Stimulated activated naive CD8-positive, alpha-beta T cell treated with anti-CD3 and anti-CD28 coated beads, Interleukin-15, Interleukin-2, amounts not matched to agents 100 U/mL and 50 U/mL, for 24 hours (primary cell): ENCODE measurements at regions not wholly inside any gene's neighbourhood (a gene's known extent, or its start where the extent isn't known, plus 50 kb on each side); places are given as distances from the start of the nearest gene placed in this dataset.

Source experiments
- ATAC-seq: fragments of 150-1000 bp; cut with Tn5 transposase; one replicate; pipeline ENCODE4 v1.10.0; 2021
- DNase-seq: peaks from one replicate; pipeline ENCODE4 v3.0.0; 2021

DNA sequence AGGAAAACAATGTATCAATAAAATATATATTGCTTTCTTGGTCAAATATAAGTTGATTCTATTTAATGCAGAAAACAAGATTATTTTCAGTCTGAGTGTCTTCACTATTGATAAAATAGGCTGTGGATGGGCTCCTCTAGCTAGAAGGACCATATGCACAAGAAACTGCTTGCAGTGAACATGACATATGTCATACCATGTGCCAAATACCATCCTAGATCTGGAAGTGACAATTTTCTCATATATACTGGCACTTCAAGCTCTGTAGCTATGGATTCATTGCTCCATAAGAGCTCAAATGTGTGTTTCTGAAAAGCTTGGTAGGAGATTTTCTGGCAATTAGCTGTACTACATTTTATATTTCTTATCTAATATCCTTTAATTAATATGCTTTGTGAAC lies 95.6 kb upstream of the CDH6 start:
- ATAC-seq, result no peak
- DNase-seq, result no peak

DNA sequence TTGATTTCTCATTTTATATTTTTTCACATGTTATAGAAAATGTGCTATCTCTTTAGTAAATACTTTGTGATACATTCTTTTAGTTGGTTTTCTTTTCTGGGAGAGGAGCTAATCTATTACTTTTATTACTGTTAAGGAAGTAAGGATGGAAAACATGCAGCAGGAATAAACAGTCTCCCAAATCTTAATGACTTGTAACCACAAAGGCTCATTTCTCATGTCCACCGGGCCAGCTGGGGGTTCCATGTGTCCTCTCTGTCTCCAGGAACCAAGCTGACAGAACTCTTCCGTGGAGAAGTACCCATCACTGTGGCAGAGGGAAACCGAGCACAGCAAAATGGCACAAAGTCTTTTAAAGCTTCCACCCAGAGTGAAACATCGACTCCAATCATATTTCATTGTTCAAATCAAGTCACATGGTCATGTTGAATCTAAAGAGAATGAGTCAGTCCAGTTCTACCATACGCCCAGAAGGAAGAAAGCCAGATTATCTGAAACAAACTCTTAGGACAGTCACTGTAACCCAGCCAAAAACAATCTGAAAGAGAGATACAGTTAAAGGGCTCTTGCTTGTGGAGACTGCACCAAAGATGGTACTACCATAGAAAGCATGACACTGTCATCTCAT lies 97.1 kb upstream of the CDH6 start:
- no peak for ATAC-seq
- no peak for DNase-seq

DNA sequence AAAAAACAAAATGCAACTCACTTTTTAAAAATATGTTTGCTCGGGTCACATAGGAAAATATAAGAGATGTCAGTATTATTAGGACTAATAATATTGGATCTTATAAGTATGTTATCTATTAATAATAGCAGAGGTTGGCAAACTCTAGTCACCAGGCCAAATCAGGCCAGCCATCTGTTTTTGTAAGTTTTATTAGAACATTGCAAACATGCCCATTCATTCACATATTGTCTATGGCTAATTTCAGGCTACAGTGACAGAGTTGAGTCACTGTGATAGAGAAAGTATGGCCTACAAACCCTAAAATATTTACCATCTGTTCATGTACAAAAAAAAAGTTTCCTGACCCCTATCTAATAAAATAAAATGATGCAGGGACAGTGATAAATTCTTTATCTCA lies 97.7 kb upstream of the CDH6 start:
- no peak for ATAC-seq
- no peak for DNase-seq

DNA sequence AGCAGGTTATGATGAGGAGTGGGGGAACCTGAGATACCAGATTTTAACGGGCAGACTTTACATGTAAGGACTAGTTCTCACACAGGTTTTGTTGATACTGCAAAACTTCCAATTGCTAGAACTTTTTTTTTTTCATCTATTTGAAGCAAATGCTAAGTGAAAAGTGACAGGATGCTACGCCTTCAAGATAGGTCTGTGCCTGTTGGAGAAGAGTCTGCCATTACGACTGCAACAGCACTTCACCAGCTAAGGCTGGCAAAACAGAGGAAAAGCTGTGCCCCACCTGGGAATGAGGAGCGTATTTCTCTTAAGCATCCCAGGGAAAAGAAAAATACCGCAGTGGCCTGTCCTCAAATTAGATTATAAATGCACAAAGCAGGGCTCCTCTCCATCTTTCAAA lies 102.0 kb upstream of the CDH6 start:
- DNase-seq (no peak), ATAC-seq (no peak)

DNA sequence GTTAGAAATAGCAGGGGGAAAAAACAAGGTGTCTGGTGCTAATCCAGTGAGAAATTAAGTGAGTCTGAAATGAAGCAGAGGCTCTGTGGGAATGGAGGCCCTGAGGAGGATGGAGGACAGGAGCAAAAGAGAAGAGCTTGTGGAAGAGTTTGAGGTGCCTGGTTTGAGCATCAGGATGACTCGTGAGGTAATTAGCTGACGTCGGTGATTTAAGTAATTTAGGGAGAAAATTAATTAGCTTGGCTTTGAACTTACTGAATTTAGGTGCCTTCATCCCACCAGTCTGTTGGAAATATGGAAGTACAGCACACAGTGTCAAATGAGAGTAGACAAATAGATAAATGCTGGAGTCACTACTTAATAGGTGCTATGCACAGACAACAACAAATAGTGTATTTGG lies 103.0 kb upstream of the CDH6 start:
- ATAC-seq, result no peak
- DNase-seq, result no peak

DNA sequence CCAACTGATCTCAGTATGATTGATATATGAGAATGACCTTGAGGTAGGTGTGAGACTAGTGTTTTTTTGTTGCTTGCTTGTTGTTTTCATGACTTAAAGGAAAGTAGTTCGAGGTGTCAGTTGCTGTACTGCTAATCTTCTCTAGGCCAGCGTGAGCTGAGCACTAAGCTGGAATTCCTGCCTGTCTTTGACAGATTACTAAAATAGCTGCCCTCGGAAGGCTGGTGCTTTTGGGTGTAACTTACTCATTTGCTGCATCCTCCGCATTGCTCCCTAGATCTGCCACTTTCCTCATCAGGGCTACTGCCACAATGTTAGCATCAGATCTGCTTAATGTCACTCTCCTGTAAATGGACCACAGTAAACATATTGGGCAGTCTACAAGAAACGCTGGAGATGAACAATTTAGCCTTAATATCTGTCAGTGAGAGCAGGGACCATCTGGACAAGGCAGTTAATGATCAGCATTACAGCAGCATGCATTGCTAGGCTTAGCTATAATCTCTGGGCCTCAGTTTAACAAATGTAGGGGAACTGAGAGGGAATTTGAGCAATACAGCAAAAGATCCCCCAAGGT lies 106.6 kb upstream of the CDH6 start:
- no peak for DNase-seq
- ATAC-seq, result no peak

DNA sequence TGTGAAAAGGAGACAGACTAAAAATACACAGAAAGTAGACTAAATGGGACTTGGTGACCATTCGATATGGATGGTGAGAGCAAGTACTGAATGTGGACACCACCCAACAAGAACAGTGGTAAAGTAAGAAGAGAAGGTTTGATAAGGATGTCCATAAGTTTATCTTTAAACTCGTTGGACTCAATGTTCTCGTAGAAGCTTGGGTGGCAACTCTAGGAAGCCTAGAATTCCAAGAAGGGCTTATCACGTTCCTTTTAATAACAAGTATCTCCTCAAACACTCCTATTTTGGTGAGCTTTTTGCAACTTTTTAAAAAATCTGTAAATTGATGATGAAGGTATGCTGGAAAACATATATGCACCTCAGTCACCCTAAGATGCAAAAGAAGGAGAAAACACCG lies 108.6 kb upstream of the CDH6 start:
- ATAC-seq (no peak), DNase-seq (no peak)

DNA sequence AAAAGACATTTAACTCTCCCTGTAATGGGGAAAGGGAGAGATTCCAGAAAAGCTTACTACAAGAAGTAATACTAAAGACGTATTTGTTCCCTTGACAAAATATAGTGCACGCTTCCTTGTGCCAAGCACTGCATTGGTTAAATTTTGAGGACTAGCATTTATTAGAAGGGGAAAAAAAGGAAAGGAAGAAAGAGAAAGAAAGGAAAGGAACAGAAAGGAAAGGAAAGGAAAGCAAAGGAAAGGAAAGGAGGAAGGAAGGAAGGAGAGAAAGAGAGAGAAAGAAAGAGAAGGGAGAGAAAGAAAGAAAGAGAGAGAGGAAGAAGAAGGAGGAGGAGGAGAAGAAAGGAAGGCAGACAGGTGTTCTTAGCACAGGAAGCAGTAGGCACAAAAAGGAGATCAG lies 110.1 kb upstream of the CDH6 start:
- no peak for ATAC-seq
- no peak for DNase-seq

DNA sequence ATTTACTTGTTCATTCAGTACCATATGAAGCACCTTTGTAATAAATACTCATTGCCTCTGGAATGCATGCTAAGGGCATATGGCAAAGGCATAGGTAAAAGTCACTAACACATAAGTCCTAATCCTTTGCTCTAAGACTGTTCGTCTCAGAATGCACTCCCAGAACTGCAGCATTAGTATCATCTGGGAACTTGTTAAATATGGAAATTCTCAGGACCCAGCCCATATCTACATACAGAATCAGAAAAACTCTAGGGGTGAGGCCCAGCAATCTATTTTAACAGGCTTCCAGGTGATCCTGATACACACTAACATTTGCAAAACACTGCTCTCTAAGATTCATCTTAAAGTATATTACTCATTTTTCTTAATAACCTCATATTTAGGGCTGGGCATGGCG lies 113.8 kb upstream of the CDH6 start:
- DNase-seq (no peak), ATAC-seq (no peak)

DNA sequence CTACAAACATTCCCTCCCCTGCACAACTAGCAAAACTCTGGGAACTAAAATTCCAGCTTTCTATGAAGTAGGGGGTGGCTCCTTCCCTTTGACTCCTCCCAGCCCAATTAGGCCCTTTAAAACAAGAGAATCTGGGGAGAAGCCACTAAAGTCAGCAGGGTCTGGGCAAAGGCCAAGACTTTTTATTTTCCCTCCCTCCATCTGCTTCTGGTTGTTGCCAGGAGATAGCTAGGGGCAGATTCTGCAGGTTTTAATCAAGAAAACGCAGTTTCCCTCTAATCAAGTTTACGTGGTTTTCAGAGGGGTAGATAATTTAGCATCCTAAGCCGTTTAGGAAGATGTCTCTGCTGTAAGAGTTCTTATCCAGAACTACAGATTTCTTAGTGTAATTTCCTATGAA lies 114.5 kb upstream of the CDH6 start:
- ATAC-seq (no peak), DNase-seq (no peak)

DNA sequence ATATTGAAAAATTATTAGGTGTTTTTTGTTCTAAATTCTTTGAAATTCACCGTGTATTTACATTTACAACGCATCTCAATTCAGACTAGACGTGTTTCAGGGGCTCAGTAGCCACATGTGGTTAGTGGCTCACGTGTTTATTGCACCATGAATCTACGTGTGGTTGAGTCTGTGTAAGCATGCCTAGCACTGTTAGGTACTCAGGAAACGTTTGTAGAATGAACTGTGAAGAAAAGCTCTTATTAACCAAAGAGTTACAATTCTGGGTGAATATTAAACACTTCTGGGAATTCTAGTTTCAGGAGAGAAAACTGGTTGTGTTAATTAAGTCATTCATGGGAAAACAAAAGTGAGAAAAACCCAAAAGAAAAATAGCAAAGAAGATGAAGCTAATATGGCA lies 117.5 kb upstream of the CDH6 start:
- ATAC-seq (no peak), DNase-seq (no peak)

DNA sequence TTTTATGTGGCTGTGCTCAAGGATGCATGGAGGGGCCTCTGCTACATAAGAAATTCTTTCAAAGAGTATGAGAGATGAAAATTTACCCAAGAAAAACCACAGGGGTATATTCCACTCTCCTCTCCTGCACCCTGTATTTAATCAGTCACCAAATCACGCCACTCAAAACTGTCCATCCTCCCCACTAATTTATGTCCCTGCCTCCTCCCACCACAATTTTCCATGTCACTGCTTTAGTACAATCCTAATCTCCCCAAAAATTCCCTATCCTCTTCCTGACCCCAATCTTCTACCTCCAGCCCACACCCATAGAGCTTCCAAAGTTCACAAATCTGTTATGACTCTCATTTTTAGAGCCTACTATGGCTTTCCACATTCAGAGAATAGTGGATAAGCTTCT lies 125.2 kb upstream of the CDH6 start:
- DNase-seq (no peak), ATAC-seq (no peak)

DNA sequence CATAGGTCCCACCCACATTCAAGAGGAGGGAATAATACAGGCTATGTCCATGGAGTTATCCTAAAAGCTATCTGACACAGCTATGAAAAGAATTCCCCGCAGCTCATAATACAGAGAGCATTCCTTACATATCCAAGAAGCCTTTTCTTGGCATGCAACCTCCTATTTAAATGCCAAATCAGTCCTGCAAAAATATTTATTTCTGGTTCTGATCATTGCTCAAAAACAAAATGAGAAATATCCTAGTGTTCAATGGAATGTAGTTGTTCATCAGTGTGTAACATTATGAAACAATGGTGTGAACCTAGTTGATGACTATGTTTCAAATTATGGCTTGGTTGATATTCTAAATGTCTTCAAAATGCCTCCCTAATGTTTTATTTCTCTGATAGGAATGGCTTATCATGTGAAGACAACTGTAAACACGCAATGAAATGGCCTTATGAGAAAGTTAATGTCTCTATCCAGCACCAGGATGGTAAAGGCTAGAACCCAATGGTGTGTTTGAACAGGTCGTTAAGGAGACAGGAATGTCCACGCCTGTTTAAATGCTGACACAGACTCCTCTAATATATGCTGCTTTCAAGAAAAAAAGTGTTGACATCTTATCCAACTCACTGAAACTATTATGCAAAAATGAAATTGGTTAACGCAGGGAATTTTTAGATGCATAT lies 126.7 kb upstream of the CDH6 start:
- ATAC-seq (no peak), DNase-seq (no peak)

DNA sequence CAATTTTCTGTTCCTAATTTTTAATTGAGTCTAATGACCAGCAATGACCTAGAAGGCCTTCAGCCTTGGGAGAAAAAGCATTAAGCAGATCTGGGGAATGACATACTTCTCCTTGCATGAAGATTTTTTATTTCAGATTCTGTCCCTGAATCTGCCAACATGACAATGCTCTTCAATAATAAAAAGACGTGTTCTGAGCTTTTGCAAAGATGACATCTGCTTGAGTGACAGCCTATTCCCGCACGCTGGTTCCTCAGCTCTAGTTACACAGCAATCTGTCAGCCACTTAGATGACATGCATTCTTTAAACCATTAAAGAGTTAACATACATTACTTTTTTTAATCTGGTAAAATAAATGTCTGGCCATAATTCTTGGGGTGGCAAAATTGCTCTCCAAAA lies 129.3 kb upstream of the CDH6 start:
- DNase-seq (no peak), ATAC-seq (no peak)

DNA sequence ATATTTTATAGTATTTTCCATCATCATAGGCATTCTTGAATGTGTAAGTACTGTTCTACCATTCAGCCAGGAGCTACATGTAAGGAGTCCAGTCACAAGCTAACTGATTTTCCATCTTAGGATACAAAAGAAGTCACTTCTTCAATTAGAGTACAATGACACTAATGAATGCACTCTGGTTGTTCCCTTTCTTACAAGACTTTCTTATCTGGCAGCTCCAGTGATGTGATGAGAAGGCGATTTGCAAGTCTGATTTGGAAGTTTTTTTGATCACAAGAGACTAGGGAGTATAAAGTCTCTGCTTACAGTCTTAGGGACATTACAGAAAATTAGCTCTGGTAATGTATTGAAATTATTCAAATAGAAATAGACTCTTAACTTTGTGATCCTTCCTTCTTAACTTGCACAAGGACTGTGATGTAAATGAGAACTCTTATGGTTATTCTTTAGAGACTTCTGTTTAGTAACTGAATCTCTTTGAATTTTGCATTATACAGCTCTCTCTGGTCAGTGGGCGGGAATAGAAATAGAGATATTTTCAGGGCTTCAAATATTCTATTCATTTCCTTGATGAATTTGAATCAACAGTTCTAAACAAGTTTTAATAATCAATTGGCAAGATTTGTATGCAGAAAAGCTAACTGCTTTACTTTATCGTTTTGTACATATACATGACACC lies 130.4 kb upstream of the CDH6 start:
- DNase-seq (no peak), ATAC-seq (no peak)

DNA sequence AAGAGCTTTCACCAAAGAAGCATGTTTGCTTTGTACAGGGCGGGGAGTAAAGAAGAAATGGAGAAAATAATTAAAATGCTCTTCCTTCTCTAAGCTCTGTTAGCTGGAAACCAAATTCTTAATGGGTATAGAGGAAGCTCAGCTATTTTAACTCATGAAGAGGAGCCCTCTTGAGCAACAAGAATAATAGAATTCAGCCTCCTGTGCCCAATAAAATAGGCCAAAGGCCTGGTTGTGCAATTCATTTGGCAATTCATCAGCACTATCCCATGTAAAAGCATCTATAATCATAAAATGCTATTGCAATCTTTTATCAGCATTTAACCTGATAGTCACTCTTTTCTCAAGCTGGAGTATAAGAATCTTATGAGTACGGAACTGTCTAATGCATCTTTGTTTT lies 133.6 kb upstream of the CDH6 start:
- ATAC-seq (no peak), DNase-seq (no peak)

DNA sequence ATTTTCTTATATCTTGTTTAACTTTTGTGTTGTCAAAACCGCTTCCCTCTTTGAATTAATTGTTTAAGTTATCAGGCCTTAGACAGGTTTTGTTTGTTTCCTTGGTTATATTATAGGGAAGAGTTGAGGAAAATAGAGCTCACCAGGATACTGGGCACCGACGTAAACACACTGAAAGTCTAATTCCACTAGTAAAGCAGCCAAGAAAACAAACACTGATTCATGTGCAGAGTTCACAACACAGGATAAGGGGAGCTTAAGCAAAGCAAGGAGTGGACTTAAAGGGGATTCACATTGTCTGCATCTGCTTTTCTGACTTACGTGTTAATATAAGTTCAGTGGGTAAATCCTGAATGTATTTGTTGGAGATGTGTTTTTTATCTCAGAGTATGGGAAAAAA lies 139.0 kb upstream of the CDH6 start:
- ATAC-seq, result no peak
- DNase-seq, result no peak

DNA sequence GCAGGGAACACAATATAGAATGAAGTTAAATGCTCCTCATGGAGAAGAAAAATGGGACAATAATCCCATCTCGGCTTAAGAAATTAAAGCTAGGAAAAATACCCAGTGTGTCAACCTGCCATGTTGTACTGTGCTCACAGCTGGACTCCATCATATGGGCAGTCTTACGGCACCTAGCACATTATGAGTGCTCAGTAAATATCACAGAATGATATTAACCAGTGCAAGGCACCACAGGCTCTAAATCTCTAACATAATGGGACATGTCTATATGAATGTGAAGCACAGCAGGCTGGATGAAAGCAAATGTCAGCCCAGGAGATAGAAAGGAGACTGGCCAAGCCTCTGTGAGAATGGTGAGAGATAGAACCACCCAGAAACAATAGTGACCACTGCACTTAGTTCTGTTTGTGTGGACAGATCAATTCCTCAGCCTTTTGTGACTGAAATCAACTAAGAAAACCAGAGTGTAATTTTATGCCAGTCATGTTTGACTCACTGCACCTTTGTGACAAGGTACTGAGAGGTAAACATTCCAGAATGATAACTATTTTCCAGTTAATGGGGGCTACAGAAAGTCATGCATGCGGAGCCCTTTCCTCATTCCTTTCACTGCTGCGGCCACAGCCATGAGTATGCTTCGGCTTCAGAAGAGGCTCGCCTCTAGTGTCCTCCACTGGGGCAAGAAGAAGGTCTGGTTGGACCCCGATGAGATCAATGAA lies 140.4 kb upstream of the CDH6 start:
- DNase-seq (no peak), ATAC-seq (no peak)

DNA sequence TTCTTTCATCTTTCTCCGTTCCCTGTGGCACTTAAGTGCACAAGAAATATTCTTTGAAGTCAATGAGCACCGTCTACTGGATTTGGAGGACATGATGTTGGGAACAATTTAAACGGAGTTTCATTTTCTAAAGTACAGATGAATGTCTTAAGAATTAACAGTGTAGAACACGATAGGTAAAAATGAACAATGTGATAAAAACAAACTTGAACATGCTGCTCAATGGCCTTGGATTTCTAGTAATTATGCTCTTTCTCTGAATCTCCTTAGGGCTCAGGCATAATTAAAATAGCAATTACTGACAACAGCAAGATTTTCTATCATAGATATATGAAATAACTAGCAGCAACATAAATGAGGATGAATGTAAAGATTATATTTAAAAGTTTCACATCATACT lies 142.2 kb upstream of the CDH6 start:
- no peak for ATAC-seq
- DNase-seq, result no peak

DNA sequence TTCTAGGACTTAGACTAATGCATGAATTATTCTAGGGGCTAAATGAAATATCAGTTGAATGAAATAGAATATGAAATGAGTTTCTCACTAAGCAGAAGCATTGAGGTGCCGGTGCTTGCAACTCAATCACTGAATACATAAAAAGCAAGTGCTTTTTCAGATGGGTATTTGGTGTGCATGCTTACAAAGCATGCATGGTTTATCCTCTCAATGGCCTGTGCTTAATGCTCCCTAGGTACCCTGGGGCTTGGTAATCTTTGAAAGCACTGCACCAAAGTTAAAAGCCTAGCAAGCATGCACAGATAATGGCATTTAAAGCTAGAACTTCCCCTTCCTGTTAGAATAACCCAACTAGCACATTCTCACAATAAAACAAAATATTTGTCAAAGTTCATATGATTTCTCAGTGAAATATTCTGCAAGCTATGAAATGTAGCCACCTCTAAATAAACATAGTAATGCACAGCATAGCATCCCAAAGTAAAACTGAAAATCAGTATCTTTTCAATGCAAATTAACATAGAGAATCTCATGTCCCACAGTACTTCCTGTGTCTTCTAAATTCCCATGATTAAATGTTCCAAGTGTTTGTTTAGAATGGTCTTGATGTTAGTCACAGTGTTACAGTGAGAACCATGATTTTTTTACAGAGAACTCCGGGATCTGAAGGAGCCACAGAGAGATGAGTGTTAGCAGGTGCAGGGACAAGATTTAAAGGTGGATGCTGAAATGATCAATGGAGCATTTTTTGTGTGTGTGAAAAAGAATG lies 143.4 kb upstream of the CDH6 start:
- no peak for ATAC-seq

DNA sequence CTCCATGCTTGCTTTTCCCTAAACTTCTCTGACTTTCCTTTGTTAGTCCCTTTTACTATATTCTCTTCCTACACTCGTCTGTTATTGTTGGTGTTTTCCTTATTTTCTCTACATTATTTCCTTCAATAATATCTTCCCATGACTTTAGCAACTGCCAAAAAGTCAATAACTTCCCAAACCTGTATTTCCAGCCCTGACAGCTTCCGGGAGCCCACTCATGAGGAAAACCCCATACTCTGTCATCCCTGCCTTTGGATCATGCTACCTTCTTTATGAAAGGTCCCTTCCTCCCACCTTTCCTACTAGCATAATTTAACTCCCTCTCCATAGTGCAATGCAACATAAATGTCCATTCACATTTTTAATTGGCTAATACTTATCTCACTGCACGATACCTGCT lies 144.0 kb upstream of the CDH6 start:
- DNase-seq, result no peak
- ATAC-seq, result no peak

More for the DNA sequence above, 143.4 kb upstream of the CDH6 start:
- no peak for DNase-seq
